H9 (cell line): ENCODE measurements at regions not wholly inside any gene's neighbourhood (a gene's known extent, or its start where the extent isn't known, plus 50 kb on each side); places are given as distances from the start of the nearest gene placed in this dataset.

Experiments used
- DNase-seq: peaks from one replicate; pipeline ENCODE4 v3.0.0-alpha.2; 2017
- H2AFZ ChIP-seq: one replicate; pipeline ENCODE4 v1.6.1; 2013; ENCODE audit warnings: mild to moderate bottlenecking, low read length, control low read depth, moderate library complexity
- H2AK5ac ChIP-seq: 2 replicates; pipeline ENCODE4 v1.6.1; 2013; ENCODE audit warnings: low read length, control low read depth, mixed read lengths; ENCODE audit not compliant: insufficient read length
- H2BK120ac ChIP-seq: one replicate; pipeline ENCODE4 v1.6.1; 2013; ENCODE audit warnings: low read depth, mild to moderate bottlenecking, low read length, control low read depth, inconsistent platforms; ENCODE audit not compliant: poor library complexity, severe bottlenecking
- H2BK12ac ChIP-seq: 2 replicates; pipeline ENCODE4 v1.6.1; 2013; ENCODE audit warnings: low read length, control low read depth, mixed read lengths, low read depth; ENCODE audit not compliant: insufficient read length
- H2BK15ac ChIP-seq: 2 replicates; pipeline ENCODE4 v1.6.1; 2013; ENCODE audit warnings: low read depth, low read length, control low read depth
- H2BK20ac ChIP-seq: one replicate; pipeline ENCODE4 v1.6.1; 2013; ENCODE audit warnings: low read depth, mild to moderate bottlenecking, low read length, control low read depth, inconsistent platforms; ENCODE audit not compliant: poor library complexity, severe bottlenecking
- H2BK5ac ChIP-seq: 2 replicates; pipeline ENCODE4 v1.6.1; 2013; ENCODE audit warnings: low read length, control low read depth, mixed read lengths; ENCODE audit not compliant: insufficient read length
- H3K14ac ChIP-seq: 2 replicates; pipeline ENCODE4 v1.6.1; 2013; ENCODE audit warnings: low read length, control low read depth; ENCODE audit not compliant: insufficient read depth
- H3K18ac ChIP-seq: 2 replicates; pipeline ENCODE4 v1.6.1; 2013; ENCODE audit warnings: low read depth, mild to moderate bottlenecking, mixed read lengths, low read length, control low read depth; ENCODE audit not compliant: insufficient read length
- H3K23ac ChIP-seq: 2 replicates; pipeline ENCODE4 v1.6.1; 2013; ENCODE audit warnings: low read length, control low read depth, mixed read lengths, low read depth; ENCODE audit not compliant: insufficient read length
- H3K23me2 ChIP-seq: 2 replicates; pipeline ENCODE4 v1.6.1; 2013; ENCODE audit warnings: low read depth, mild to moderate bottlenecking, mixed read lengths, low read length, control low read depth; ENCODE audit not compliant: insufficient read length, poor library complexity, severe bottlenecking
- H3K27ac ChIP-seq: 2 replicates; pipeline ENCODE4 v1.5.1; 2013; ENCODE audit warnings: low read length, control low read depth, mixed read lengths, low read depth; ENCODE audit not compliant: insufficient read length
- H3K27me3 ChIP-seq: 2 replicates; pipeline ENCODE4 v1.6.1; 2013; ENCODE audit warnings: low read length, control low read depth, inconsistent platforms; ENCODE audit not compliant: insufficient read depth
- H3K4ac ChIP-seq: 2 replicates; pipeline ENCODE4 v1.6.1; 2013; ENCODE audit warnings: low read depth, mild to moderate bottlenecking, control low read depth, inconsistent platforms, low read length, moderate library complexity
- H3K4me1 ChIP-seq: 2 replicates; pipeline ENCODE4 v1.6.1; 2013; ENCODE audit warnings: low read length, control low read depth, inconsistent platforms; ENCODE audit not compliant: insufficient read depth
- H3K4me2 ChIP-seq: 2 replicates; pipeline ENCODE4 v1.6.1; 2013; ENCODE audit warnings: low read length, control low read depth, mixed read lengths; ENCODE audit not compliant: insufficient read length, insufficient read depth
- H3K56ac ChIP-seq: 2 replicates; pipeline ENCODE4 v1.6.1; 2013; ENCODE audit warnings: low read depth, mild to moderate bottlenecking, mixed read lengths, low read length, control low read depth; ENCODE audit not compliant: insufficient read length
- H3K79me1 ChIP-seq: 2 replicates; pipeline ENCODE4 v1.6.1; 2013; ENCODE audit warnings: low read depth, mild to moderate bottlenecking, moderate library complexity, low read length, control low read depth, inconsistent platforms; ENCODE audit not compliant: insufficient read depth, poor library complexity, severe bottlenecking
- H3K79me2 ChIP-seq: 2 replicates; pipeline ENCODE4 v1.6.1; 2013; ENCODE audit warnings: low read length, control low read depth, inconsistent platforms; ENCODE audit not compliant: insufficient read depth
- H3K9ac ChIP-seq: 2 replicates; pipeline ENCODE4 v1.6.1; 2013; ENCODE audit warnings: low read length, control low read depth, mixed read lengths; ENCODE audit not compliant: insufficient read length; ENCODE audit errors: extremely low read depth
- H3K9me3 ChIP-seq: one replicate; pipeline ENCODE4 v1.6.1; 2013; ENCODE audit warnings: low read depth, low read length, inconsistent platforms; ENCODE audit not compliant: control insufficient read depth
- H3T11ph ChIP-seq: one replicate; pipeline ENCODE4 v1.6.1; 2013; ENCODE audit warnings: mild to moderate bottlenecking, low read length, control low read depth, inconsistent platforms
- H4K20me1 ChIP-seq: one replicate; pipeline ENCODE4 v1.6.1; 2013; ENCODE audit not compliant: control insufficient read depth, insufficient read length, insufficient read depth
- H4K5ac ChIP-seq: 2 replicates; pipeline ENCODE4 v1.6.1; 2013; ENCODE audit warnings: low read depth, mild to moderate bottlenecking, mixed read lengths, low read length, control low read depth; ENCODE audit not compliant: insufficient read length
- H4K8ac ChIP-seq: replicated peaks from 2 replicates; pipeline ENCODE4 v1.6.1; 2013; ENCODE audit warnings: low read length, control low read depth, mixed read lengths, low read depth; ENCODE audit not compliant: insufficient read length
- H4K91ac ChIP-seq: 2 replicates; pipeline ENCODE4 v1.6.1; 2013; ENCODE audit warnings: low read depth, mild to moderate bottlenecking, moderate library complexity, mixed read lengths, low read length, control low read depth; ENCODE audit not compliant: insufficient read length
- H3K27ac Mint-ChIP-seq, 3 experiments: 2 replicates in 2 of 3; 3 replicates in 1 of 3; pipeline ENCODE4 v1.8.0; 2020 to 2021; ENCODE audit warnings: mixed read lengths in 3 of 3, mild to moderate bottlenecking in 1 of 3, moderate library complexity in 1 of 3
- H3K27me3 Mint-ChIP-seq: 2 replicates; pipeline ENCODE4 v1.8.0; 2021; ENCODE audit warnings: low read depth, mild to moderate bottlenecking, moderate library complexity, mixed read lengths
- H3K36me3 Mint-ChIP-seq, 3 experiments: 2 replicates in 2 of 3; 3 replicates in 1 of 3; pipeline ENCODE4 v1.8.0; 2020 to 2021; ENCODE audit warnings: low read depth in 3 of 3, mixed read lengths in 3 of 3; ENCODE audit not compliant: insufficient read depth in 1 of 3
- H3K4me1 Mint-ChIP-seq, 2 experiments: 2 replicates each; pipeline ENCODE4 v1.8.0; 2020; ENCODE audit warnings: mixed read lengths in 2 of 2
- H3K4me3 Mint-ChIP-seq, 2 experiments: 2 replicates in 1 of 2; 3 replicates in 1 of 2; pipeline ENCODE4 v1.8.0; 2020 to 2021; ENCODE audit warnings: mild to moderate bottlenecking in 2 of 2, mixed read lengths in 2 of 2, moderate library complexity in 1 of 2
- H3K9me3 Mint-ChIP-seq, 2 experiments: 2 replicates in 1 of 2; 3 replicates in 1 of 2; pipeline ENCODE4 v1.8.0; 2020; ENCODE audit warnings: mild to moderate bottlenecking in 2 of 2, mixed read lengths in 2 of 2, moderate library complexity in 1 of 2
- CTCF ChIP-seq: fragments of 200-600 bp; sonication (generic); conservative IDR thresholded peaks from 3 replicates; pipeline ENCODE4 v1.8.0; 2021; ENCODE audit warnings: antibody characterized with exemption, mild to moderate bottlenecking

- Mint-ChIP-seq H3K4me1 (peaks cover 20% of the 10 kb centered on the region in 2 experiments), H3K36me3 (peaks cover 13 to 17% (median 14%) of the 10 kb centered on the region in 3 experiments; a peak in 6 of 7 replicates), H3K27ac (no peak overlapping the region), H3K4me3 (no peak overlapping the region), H3K27me3 (peaks cover 7% of the 10 kb centered on the region), H3K9me3 (peaks cover 16 to 23% of the 10 kb centered on the region in 2 experiments)
- no peak overlapping the region for H2BK12ac ChIP-seq
- no peak overlapping the region for H3K23ac ChIP-seq
- no peak overlapping the region for H2AFZ ChIP-seq
- H4K8ac ChIP-seq: no peak overlapping the region
- H2BK15ac ChIP-seq: no peak overlapping the region
- H3K4me1 ChIP-seq: no peaks in the 10 kb centered on the region
- no peaks in the 10 kb centered on the region for H4K20me1 ChIP-seq
- H3K4ac ChIP-seq: no peak overlapping the region
- H3K23me2 ChIP-seq: no peaks in the 10 kb centered on the region
- H3K56ac ChIP-seq: no peak overlapping the region
- H2AK5ac ChIP-seq: no peak overlapping the region
- no peak for TF ChIP-seq CTCF
- no peak overlapping the region for H2BK20ac ChIP-seq
- H3T11ph ChIP-seq: no peak overlapping the region
- no peak overlapping the region for H3K9ac ChIP-seq
- H3K9me3 ChIP-seq: no peaks in the 10 kb centered on the region
- H4K5ac ChIP-seq: no peak overlapping the region
- H3K27ac ChIP-seq: no peak overlapping the region
- H3K79me1 ChIP-seq: no peaks in the 10 kb centered on the region
- H2BK5ac ChIP-seq: no peak overlapping the region
- H3K4me2 ChIP-seq: no peak overlapping the region
- H3K18ac ChIP-seq: no peak overlapping the region
- no peaks in the 10 kb centered on the region for H3K79me2 ChIP-seq
- no peak overlapping the region for H3K14ac ChIP-seq
- DNase-seq: no peak
- H4K91ac ChIP-seq: no peak overlapping the region
- H2BK120ac ChIP-seq: no peak overlapping the region
- no peaks in the 10 kb centered on the region for H3K27me3 ChIP-seq
Observed at GRCh38 chrX:116241001-116241400, 70.5 kb downstream of the AGTR2 start.
